OCI-LY1 (cell line): ENCODE measurements at regions not wholly inside any gene's neighbourhood (a gene's known extent, or its start where the extent isn't known, plus 50 kb on each side); places are given as distances from the start of the nearest gene placed in this dataset.

ENCODE experiments used
- H2AFZ ChIP-seq: fragments of 200-600 bp; sonication (generic), shearing (Covaris generic); 2 replicates; pipeline ENCODE4 v1.6.0; 2014; ENCODE audit warnings: antibody characterized with exemption, mild to moderate bottlenecking, low read length
- H3F3A ChIP-seq: fragments of 200-600 bp; sonication (generic), shearing (Covaris generic); 2 replicates; pipeline ENCODE4 v1.6.0; 2014; ENCODE audit warnings: mild to moderate bottlenecking, antibody characterized with exemption, low read length, moderate library complexity; ENCODE audit not compliant: insufficient read depth
- H3K27ac ChIP-seq: fragments of 200-600 bp; sonication (generic); 2 replicates; pipeline ENCODE4 v1.5.1; 2014; ENCODE audit warnings: low read length, mixed run types, mild to moderate bottlenecking, low read depth; ENCODE audit not compliant: poor library complexity, severe bottlenecking
- H3K27me3 ChIP-seq: fragments of 200-600 bp; sonication (generic); 2 replicates; pipeline ENCODE4 v1.6.0; 2014; ENCODE audit warnings: antibody characterized with exemption, mild to moderate bottlenecking, low read length, moderate library complexity; ENCODE audit not compliant: insufficient read depth
- H3K36me3 ChIP-seq: fragments of 200-600 bp; sonication (generic); 2 replicates; pipeline ENCODE4 v1.6.1; 2014; ENCODE audit warnings: mild to moderate bottlenecking, antibody characterized with exemption, low read length, moderate library complexity, mixed read lengths; ENCODE audit not compliant: insufficient read depth
- H3K4me1 ChIP-seq: fragments of 200-600 bp; sonication (generic); 2 replicates; pipeline ENCODE4 v1.5.1; 2014; ENCODE audit warnings: mild to moderate bottlenecking, low read length, moderate library complexity; ENCODE audit not compliant: insufficient read depth, severe bottlenecking
- H3K4me2 ChIP-seq: fragments of 200-600 bp; sonication (generic), shearing (Covaris generic); 2 replicates; pipeline ENCODE4 v1.6.1; 2014; ENCODE audit warnings: low read length
- H3K4me3 ChIP-seq: fragments of 200-600 bp; sonication (generic); 2 replicates; pipeline ENCODE4 v1.5.1; 2014; ENCODE audit warnings: low read length, low read depth, mild to moderate bottlenecking, mixed read lengths; ENCODE audit not compliant: poor library complexity, severe bottlenecking
- H3K79me2 ChIP-seq: fragments of 200-600 bp; shearing (Covaris generic); 2 replicates; pipeline ENCODE4 v1.6.1; 2016; ENCODE audit warnings: mixed run types, low read length, mixed read lengths; ENCODE audit not compliant: insufficient read depth
- H3K9ac ChIP-seq: fragments of 200-600 bp; sonication (generic), shearing (Covaris generic); 2 replicates; pipeline ENCODE4 v1.6.1; 2014; ENCODE audit warnings: mild to moderate bottlenecking, low read length, mixed read lengths
- H3K9me2 ChIP-seq: fragments of 200-600 bp; sonication (generic), shearing (Covaris generic); 2 replicates; pipeline ENCODE4 v1.6.1; 2014; ENCODE audit warnings: low read depth, mild to moderate bottlenecking, low read length, mixed read lengths
- H3K9me3 ChIP-seq: fragments of 200-600 bp; shearing (Covaris generic); 2 replicates; pipeline ENCODE4 v1.6.1; 2014; ENCODE audit warnings: low read length, mixed read lengths
- H4K20me1 ChIP-seq: fragments of 200-600 bp; sonication (generic), shearing (Covaris generic); 2 replicates; pipeline ENCODE4 v1.6.0; 2016; ENCODE audit warnings: mild to moderate bottlenecking, low read length; ENCODE audit not compliant: insufficient read depth
- CTCF ChIP-seq: fragments of 200-600 bp; sonication (generic), shearing (Covaris generic); IDR thresholded peaks from 2 replicates; pipeline ENCODE4 v1.5.1; 2017; ENCODE audit warnings: mild to moderate bottlenecking, antibody characterized with exemption, low read length, moderate library complexity, mixed read lengths
- EZH2 ChIP-seq: fragments of 200-600 bp; sonication (generic), shearing (Covaris generic); IDR thresholded peaks from 2 replicates; pipeline ENCODE4 v1.8.0; 2017; ENCODE audit warnings: borderline replicate concordance, mixed run types, mild to moderate bottlenecking, antibody characterized with exemption, low read length, moderate library complexity, mixed read lengths

- Histone ChIP-seq H4K20me1 (no peaks in the 10 kb centered on the region), H3F3A (no peaks in the 10 kb centered on the region), H2AFZ (no peak overlapping the region), H3K79me2 (no peaks in the 10 kb centered on the region), H3K27me3 (no peaks in the 10 kb centered on the region), H3K4me3 (no peak overlapping the region), H3K36me3 (no peaks in the 10 kb centered on the region), H3K9me2 (no peaks in the 10 kb centered on the region), H3K4me2 (no peak overlapping the region), H3K9ac (no peak overlapping the region), H3K9me3 (peaks cover 6% of the 10 kb centered on the region), H3K4me1 (no peaks in the 10 kb centered on the region), H3K27ac (no peak overlapping the region)
- TF ChIP-seq EZH2 (no peak), CTCF (no peak)
Observed at GRCh38 chr13:69649063-69649392, 458.6 kb upstream of the ATXN8OS start.

GRCh38 chr13:69648340-69649062 is 459.1 kb upstream of the ATXN8OS start:
- Histone ChIP-seq H3K4me1 (no peaks in the 10 kb centered on the region), H3K79me2 (no peaks in the 10 kb centered on the region), H3F3A (no peaks in the 10 kb centered on the region), H3K9me2 (no peaks in the 10 kb centered on the region), H3K36me3 (no peaks in the 10 kb centered on the region), H2AFZ (no peak overlapping the region), H3K9me3 (peaks cover 6% of the 10 kb centered on the region), H4K20me1 (no peaks in the 10 kb centered on the region), H3K27me3 (no peaks in the 10 kb centered on the region), H3K27ac (no peak overlapping the region), H3K9ac (no peak overlapping the region), H3K4me3 (no peak overlapping the region), H3K4me2 (no peak overlapping the region)
- TF ChIP-seq EZH2, result no peak
- TF ChIP-seq CTCF, result no peak

GRCh38 chr13:69644447-69644846 is 463.2 kb upstream of the ATXN8OS start:
- Histone ChIP-seq H3K9me3 (peaks cover 6% of the 10 kb centered on the region), H3K36me3 (no peaks in the 10 kb centered on the region), H3K9me2 (no peaks in the 10 kb centered on the region), H3K4me3 (no peak overlapping the region), H2AFZ (no peak overlapping the region), H3F3A (no peaks in the 10 kb centered on the region), H3K4me1 (no peaks in the 10 kb centered on the region), H4K20me1 (no peaks in the 10 kb centered on the region), H3K79me2 (no peaks in the 10 kb centered on the region), H3K27me3 (no peaks in the 10 kb centered on the region), H3K9ac (no peak overlapping the region), H3K4me2 (no peak overlapping the region), H3K27ac (no peak overlapping the region)
- TF ChIP-seq CTCF (no peak), EZH2 (no peak)
